Inferior parietal cortex (tissue), 1 donor: ENCODE measurements at regions not wholly inside any gene's neighbourhood (a gene's known extent, or its start where the extent isn't known, plus 50 kb on each side); places are given as distances from the start of the nearest gene placed in this dataset.
"Not testable (repeated sequence)": the region's sequence is repeated elsewhere in the genome, so short reads cannot be mapped to it uniquely, and the experiment has no call there.

Source experiments
- DNase-seq: peaks from one replicate; pipeline ENCODE4 v3.0.0-alpha.2; 2016; ENCODE audit errors: extremely low spot score

DNA sequence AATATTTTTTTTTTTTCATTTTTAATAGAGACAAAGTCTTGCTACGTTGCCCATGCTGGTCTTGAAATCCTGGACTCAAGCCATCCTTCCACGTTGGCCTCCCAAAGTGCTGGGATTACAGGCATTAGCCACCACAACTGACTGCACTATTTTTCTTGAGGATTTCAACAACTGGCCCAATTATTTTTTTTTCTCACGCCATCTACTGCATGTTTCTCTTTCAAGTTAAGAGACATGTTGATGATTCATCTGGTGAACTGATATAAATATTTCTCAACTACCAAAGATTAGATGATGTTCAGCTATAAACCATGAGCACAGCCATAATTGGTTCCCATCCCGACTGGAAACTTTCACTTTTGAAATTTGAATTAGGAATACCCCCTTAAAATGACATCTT lies 688.4 kb upstream of the SYT4 start:
- no peak for DNase-seq

DNA sequence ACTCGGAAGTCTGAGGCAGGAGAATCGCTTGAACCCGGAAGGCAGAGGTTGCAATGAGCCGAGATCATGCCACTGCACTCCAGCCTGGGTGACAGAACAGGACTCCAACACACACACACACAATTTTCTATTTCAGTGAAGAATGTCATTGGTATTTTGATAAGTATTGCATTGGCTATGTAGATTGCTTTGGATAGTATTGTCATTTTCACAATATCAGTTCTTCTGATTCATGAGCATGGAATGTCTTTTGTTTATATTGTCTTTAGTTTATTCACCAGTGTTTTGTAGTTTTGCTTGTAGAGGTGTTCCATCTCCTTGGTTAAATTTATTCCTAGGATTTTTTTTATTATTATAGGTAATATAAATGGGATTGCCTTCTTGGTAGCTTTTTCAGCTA lies 693.4 kb upstream of the SYT4 start:
- no peak for DNase-seq

DNA sequence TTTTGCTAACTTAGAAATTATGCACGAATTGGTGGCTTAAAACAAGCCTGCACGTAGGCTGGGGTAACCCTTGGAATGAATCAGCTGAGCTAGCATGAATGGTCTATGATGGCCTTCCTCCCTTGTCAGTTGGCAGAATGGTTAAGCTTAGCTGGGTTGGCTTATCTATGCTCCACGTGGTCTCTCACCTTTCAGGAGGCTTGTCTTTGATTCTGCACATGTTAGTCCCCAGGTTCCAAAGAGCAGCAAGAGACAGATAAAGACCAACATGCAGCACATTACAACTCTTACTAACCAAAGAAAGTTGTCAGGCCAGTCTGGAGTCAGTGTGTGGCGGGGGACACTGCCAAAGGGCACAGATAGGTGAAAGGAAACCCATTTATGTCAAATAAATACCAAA lies 700.9 kb upstream of the SYT4 start:
- DNase-seq, result no peak

DNA sequence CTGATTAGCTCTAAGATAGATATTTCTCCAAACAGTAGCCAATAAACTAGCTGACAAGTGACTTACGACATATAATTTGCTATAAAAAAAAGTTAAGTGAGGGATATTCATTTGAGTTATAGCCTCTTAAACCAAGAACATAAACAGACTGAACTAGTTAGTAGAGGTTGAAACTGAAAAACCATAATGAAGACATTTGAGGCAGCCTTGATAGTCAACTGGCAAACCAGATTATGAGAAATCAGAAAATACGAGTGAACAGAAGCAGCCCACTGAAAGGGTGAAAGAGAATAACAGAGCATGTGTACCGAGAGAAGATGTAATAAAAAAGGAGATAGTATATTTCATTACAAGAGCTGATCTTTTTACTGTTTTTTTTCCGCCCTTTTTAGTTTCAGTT lies 698.1 kb upstream of the SETBP1 start:
- DNase-seq, result no peak

DNA sequence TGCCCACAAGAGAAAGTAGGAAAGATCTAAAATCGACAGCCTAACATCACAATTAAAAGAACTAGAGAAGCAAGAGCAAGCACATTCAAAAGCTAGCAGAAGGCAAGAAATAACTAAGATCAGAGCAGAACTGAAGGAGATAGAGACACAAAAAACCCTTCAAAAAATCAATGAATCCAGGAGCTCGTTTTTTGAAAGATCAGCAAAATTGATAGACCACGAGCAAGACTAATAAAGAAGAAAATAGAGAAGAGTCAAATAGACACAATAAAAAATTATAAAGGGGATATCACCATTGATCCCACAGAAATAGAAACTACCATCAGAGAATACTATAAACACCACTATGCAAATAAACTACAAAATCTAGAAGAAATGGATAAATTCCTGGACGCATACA lies 693.6 kb upstream of the SETBP1 start:
- DNase-seq, result not testable (repeated sequence)

DNA sequence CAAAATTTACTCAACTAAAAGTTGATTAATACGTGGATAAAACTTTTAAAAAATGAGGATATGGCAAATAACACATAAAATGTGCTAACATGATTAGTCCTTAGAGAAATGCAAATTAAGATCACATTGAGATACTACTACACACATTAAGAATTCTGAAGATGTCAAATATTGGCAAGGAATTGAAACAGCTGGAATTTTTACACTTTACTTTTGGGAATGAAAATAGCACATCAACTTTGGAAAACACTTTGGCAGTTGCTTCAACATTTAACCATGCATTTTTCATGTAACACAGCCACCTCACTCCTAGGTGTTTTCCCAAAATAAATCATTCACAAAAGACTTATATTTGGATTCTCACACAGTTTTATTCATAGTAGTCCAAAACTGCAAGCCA lies 687.9 kb upstream of the SETBP1 start:
- DNase-seq, result no peak

DNA sequence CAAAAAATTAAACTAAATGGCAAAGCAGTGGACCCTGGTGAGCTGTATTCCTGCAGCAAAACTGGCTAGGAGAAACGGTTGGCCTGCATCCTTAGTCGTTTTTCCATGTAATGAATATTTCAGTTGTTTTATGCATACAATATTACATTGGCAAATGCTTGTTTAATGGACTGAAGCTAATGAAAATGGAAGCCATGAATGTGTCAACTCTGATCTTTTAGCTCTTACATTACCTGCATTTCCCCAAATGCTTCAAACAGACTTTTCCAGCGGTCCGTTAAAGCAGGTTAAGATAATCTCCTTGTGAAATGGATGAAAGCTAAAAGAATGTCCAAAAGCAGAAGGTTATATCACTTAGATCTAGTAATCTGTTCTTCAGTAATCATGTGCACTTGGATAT lies 686.3 kb upstream of the SETBP1 start:
- DNase-seq, result no peak

DNA sequence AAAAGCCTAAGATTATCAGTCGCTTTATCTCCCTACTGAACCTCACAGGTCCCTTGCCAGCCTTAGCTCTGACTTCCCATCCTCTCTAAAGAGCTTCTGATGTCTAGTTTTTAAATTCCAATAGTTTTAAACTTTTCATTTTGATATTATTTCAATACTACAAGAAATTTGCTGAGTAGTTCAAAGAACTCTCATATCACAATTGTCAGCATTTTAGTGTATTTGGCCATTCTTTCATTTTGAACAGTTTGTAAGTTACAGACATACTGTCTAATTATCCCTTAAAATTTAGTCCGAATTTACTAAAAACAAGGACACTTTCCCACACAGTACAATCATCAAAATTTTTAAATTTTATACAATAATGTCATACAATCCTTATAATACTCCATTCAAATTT lies 666.8 kb upstream of the SETBP1 start:
- no peak for DNase-seq

DNA sequence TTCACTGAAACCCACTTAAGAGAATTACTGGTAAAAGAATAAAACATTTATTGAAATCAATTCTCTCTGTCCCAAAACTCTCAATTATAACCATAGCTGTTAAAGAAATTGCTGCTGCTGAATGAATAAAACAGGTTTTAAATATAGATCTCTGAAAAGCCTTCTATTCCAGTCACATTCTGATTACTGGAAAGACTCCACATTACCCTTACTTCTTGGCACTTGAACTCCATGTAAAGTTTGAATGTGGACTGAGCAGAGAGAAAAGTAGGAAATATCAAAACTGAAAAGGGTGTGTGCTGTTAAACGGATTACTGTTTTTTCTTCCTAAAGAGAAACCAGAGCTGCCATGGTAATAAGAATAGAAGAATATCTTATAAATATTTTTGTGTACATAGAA lies 655.3 kb upstream of the SETBP1 start:
- DNase-seq, result no peak

DNA sequence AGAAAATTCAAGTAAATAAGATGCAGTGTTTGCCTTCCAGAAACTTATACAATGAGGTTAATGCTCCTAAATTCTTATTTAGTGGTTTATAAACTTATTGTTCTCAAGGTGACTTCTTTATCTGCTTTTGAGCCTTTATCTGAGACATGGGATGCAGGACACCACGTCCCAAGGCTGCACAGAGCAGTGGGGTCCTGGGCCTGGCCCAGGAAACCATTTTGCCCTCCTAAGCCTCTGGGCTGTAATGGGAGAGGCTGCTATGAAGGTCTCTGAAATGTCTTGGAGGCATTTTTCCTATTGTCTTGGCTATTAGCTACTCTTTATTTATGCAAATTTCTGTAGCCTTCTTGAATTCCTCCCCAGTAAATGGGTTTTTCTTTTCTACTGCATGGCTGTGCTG lies 652.6 kb upstream of the SETBP1 start:
- no peak for DNase-seq

DNA sequence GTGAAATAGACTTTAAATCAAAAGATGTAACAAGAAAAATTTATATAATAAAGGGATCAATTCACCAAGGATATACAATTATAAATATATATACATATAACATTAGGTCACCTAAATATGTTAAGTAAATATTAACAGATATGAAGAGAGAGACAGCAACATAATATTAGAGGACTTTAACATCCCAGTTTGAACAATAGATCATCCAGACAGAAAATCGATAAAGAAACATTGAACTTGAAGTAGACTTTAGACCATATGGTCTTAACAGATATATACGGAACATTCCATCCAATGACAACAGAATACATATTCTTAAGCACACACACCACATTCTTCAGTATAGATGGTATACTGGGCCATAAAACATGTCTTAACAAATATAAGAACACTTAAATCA lies 649.6 kb upstream of the SETBP1 start:
- no peak for DNase-seq

DNA sequence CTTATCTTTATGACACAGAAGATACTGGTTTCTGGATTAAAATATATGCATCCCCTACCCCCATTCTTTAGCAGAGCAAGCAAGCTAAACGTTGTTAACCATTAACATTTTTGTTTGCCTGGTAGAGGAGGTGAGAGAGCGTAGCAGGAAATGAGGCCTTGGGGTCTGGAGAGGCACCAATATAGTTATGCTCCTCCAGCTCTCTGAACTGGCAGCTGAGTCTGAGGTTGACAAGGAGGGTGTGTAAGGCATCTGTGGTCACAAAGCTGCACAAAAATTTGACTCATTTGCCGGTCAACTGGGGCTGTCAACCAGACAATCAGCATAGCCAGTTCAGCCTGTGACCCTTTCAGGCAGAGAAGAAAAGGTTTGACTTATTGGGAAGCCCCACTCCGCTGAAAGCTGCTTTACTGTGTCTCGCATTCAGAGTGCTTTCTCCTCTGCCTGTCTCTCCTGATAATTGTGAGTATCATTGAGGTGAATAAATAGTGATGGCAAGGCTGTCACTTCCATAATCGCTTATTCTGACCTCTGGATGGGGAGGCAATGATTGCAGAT lies 647.5 kb upstream of the SETBP1 start:
- no peak for DNase-seq

DNA sequence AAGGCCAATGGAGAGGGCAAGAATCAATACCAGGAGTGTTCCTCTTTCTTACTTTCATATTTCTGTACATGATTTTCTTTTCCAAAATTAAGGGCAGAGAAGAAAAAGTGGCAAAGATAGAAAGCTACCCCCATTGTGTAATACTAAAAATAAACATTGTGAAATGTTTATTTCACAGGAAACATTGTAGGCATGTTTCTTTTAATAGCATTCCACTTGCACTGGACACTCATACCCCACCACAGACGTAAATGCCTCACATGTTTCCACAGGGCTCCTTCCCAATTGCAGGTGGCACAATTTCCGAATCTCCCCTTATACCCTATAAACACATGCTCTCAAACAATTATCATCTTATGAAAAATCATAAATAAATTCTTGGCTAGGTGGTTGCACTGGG lies 645.1 kb upstream of the SETBP1 start:
- DNase-seq, result no peak

DNA sequence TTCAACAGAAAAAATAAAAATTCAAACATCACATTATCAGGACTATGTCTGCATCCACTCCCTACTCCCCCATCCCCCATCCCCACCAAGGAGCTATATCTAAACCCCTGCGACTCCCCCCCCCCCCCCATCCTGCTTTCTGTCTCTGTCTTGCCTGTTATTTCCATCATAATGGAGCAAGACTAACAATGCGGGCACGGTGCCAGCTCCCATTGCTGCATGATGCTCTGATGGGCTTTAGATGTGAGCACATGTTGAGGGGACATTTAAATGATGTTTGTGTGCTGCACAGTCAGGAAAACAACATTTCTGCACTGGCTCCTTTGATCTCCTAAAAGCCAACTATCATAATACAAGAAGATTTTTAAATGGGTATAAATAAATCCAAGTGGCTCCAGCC lies 644.2 kb upstream of the SETBP1 start:
- no peak for DNase-seq

DNA sequence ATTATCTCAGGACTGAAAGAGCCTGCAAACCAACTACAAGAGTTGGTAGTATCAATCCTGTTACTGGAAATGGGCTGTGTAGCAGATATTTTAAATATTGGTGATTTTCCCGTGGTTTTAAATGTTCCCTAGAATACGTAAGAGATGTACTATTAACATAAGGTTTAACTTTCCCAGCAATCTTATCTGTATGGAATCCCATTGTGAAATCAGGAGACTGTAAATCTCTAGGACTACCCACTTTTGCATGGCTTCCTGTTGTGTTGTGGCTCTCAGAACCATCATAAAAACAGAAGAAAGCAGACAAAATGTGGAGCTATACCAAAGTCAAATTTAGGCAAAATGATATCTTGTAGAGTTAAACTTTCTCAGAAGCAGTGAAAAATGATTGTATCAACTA lies 641.5 kb upstream of the SETBP1 start:
- no peak for DNase-seq

DNA sequence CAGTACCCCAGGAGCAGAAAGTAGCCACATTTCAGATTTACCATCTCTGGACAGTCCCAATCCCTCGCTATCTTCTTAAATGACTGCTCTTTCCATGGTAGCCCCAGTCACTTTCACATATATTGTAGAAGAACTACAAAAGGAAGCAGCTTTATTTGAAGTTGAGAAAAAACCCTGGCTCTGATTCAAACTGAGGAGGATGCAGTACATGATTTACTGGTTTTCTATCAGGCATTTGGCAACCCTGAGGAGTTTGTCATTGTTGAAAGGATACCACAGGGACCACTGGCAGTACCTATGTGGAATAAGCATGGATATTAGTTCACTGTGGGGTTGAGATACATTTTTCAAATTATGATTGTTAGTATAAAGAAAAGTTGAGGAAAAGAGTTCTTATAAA lies 640.9 kb upstream of the SETBP1 start:
- no peak for DNase-seq

DNA sequence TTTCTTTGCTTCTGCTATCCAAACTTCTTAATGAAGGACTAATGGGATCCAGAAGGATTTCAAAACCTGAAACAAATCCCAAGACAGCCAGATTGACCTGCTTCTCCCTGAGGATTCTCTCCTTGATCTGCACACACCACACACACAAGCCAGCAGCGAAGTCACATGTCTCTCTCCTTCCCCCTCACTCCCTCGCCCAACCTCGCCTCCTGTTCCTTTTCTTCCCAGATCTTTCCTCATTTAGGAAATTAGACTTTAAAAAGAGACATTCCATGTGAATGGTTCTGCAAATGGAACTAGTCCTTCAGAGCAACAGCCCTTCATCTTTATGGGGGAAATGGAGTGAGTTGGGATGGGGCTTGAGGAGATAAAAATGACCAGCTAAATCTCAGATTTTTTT lies 639.1 kb upstream of the SETBP1 start:
- no peak for DNase-seq

DNA sequence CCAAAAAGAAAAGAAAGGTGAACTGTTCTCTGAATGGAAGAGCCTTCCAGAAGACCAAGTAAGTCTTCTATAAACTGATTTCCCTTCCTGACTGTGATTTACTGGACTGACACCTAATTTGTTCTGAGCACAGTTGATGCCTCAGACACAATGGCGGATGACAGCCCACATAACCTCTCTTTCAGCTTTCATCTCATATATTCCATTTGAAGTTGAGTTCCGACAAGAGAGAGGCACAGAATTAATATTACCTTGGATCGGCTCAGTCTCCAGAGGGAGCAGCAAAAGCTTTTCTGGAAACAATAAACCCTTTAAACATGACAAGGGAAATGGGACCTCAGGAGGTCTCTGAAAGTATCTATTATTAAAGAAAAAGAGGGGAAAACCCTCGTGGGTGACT lies 638.7 kb upstream of the SETBP1 start:
- DNase-seq, result no peak

DNA sequence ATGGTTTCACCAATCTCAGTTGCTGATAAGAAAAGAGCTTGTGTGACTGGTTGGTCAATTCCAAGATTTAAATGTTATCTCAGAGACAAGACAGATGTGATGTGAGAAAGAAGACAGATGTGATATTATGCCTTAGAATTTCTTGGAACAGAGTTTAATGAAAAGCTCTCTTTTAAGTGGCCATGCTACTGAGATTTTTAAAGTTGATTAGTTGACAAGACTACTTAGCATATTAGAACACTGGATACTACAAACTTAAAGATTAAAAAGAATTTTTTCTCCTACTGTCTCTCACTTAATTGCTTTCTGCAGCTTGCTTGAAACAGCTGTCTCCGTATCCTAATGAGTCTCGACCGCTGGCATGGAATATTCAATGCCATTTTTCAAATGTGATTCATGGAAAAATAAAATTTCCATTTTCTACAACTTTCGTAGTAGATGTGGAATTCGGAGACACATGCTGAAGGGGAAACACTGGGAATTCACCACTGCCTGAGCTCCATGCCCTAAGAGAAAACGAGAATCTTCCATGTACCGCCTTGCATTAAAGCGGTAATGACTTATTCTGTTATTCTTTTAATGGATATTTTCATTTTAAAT lies 634.2 kb upstream of the SETBP1 start:
- DNase-seq, result no peak

DNA sequence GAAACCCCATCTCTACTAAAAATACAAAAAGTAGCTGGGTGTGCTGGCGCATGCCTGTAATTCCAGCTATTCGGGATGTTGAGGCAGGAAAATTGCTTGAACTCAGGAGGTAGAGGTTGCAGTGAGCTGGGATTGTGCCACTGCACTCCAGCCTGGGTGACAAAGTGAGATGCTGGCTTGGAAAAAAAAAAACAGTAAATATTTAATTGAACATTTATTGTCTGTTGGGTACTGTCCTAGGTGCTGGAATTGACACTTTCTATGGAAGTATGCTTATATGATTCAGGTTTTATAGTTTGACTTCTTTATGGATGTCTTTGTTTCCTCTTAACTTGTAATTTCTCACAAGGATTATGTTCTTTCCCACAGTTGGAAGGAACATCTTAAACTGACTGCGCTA lies 633.1 kb upstream of the SETBP1 start:
- DNase-seq, result no peak

DNA sequence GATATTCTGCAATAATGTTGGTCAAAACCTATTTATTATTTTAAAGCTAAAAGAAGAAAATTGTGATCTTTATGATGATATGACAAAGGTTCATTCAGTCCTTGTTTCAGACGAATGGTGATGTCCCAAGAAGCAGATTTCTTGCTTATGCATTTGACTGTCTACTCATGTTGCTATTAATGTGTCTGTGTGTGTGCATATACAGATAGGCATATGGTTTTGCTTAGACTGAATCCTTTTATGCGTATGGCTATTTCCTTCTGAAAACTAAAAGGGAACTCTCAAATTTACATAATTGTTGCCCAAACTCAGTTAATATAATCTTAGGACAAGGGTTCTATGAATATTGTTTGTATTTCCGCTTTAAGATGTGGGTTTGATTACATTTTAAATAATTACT lies 632.3 kb upstream of the SETBP1 start:
- no peak for DNase-seq

DNA sequence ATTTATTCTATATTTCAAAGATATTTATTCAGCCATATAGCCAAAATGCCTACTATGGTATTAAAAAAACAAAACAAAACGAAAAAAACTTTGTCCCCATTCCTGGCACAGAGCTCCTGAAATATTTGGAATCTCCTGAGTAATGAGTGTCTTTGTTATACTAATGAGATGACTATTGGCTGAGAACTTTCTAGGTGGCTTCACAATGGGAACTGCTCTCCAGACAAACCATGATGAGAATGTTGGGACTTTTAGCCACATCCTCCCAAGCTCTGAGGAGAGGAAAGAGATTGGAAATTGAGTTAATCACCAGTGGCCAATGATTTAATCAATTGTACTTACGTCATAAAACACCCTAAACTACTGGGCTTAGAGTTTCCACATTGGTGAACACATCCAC lies 631.8 kb upstream of the SETBP1 start:
- no peak for DNase-seq

DNA sequence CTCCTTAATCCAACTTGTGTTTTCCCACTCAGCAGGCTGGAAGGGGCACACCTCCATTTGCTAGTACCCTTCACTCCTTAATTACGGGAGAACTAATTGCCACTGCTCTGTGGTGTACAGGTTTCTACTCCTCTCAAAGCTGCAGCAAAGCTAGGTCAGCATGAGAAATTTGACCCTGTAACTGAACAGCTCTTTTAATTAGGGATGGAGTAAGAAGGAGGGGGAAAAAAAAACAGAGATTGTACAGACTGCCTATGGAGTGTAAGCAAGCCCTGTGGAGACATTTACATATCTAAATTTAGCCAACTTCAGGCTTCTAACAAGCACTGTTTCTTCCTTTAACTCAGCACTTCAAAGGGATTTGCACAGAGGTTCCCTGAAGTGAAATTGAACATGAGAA lies 629.7 kb upstream of the SETBP1 start:
- DNase-seq, result no peak

DNA sequence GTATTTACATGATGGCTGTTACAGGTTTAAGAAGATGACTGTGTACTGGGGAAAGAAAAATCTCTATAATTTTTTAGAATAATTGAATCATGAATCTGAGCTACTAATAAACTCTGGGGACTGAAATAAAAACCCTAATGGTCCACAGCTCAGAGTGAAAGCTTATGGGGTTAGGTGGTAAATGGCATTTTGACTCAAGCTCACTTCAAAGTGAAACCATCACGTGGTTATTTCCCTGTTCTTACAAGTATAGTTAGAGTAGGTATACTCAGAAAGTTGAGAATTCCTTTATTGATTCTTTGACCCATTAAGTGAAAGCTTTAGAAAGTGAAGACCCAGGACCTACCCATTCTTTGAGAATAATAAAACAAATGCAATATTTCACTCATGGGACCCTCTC lies 626.2 kb upstream of the SETBP1 start:
- no peak for DNase-seq
